Suprapubic skin (tissue), 4 donors: ENCODE measurements at regions not wholly inside any gene's neighbourhood (a gene's known extent, or its start where the extent isn't known, plus 50 kb on each side); places are given as distances from the start of the nearest gene placed in this dataset.

Experiments
- EP300 ChIP-seq: sonication (generic); formaldehyde crosslinking; IDR thresholded peaks from one replicate; pipeline ENCODE4 v1.6.1; 2017; ENCODE audit warnings: antibody characterized with exemption
- POLR2A ChIP-seq, 2 donors: fragments of 450-650 bp; IDR thresholded peaks; one replicate each; pipeline ENCODE4 v1.6.1; 2017; ENCODE audit warnings: antibody characterized with exemption in 2 of 2, mild to moderate bottlenecking in 2 of 2, moderate library complexity in 2 of 2
- POLR2AphosphoS5 ChIP-seq, 3 donors: sonication (generic); formaldehyde crosslinking; IDR thresholded peaks; one replicate each; pipeline ENCODE4 v1.6.1; 2017; ENCODE audit warnings: antibody characterized with exemption in 3 of 3
- TF ChIP-seq, protein P1 (sequence below), 2 donors: fragments of 200-600 bp in 1 of 2; fragments of 450-650 bp in 1 of 2; sonication (generic) in 1 of 2; IDR thresholded peaks; one replicate each; pipeline ENCODE4 v1.5.1; 2016 to 2019; ENCODE audit warnings: antibody characterized with exemption in 2 of 2, mild to moderate bottlenecking in 1 of 2, moderate library complexity in 1 of 2

GRCh38 chr5:108650997-108651396 lies 96.7 kb upstream of the FER start:
- TF ChIP-seq, protein P1, sequence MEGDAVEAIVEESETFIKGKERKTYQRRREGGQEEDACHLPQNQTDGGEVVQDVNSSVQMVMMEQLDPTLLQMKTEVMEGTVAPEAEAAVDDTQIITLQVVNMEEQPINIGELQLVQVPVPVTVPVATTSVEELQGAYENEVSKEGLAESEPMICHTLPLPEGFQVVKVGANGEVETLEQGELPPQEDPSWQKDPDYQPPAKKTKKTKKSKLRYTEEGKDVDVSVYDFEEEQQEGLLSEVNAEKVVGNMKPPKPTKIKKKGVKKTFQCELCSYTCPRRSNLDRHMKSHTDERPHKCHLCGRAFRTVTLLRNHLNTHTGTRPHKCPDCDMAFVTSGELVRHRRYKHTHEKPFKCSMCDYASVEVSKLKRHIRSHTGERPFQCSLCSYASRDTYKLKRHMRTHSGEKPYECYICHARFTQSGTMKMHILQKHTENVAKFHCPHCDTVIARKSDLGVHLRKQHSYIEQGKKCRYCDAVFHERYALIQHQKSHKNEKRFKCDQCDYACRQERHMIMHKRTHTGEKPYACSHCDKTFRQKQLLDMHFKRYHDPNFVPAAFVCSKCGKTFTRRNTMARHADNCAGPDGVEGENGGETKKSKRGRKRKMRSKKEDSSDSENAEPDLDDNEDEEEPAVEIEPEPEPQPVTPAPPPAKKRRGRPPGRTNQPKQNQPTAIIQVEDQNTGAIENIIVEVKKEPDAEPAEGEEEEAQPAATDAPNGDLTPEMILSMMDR (IDR thresholded peaks at IDR 0.05), result no peak
- TF ChIP-seq EP300, result no peak
- no peak for TF ChIP-seq POLR2AphosphoS5 (IDR thresholded peaks at IDR 0.05)
- TF ChIP-seq POLR2A (IDR thresholded peaks at IDR 0.05), result no peak
